GM18907 (cell line): ENCODE measurements at regions not wholly inside any gene's neighbourhood (a gene's known extent, or its start where the extent isn't known, plus 50 kb on each side); places are given as distances from the start of the nearest gene placed in this dataset.

ENCODE experiments used
- ATAC-seq: cut with Tn5 transposase; IDR thresholded peaks from one replicate; pipeline ENCODE4 v1.9.1; 2021; ENCODE audit warnings: mild to moderate bottlenecking, moderate library complexity; ENCODE audit not compliant: unreplicated experiment

DNA sequence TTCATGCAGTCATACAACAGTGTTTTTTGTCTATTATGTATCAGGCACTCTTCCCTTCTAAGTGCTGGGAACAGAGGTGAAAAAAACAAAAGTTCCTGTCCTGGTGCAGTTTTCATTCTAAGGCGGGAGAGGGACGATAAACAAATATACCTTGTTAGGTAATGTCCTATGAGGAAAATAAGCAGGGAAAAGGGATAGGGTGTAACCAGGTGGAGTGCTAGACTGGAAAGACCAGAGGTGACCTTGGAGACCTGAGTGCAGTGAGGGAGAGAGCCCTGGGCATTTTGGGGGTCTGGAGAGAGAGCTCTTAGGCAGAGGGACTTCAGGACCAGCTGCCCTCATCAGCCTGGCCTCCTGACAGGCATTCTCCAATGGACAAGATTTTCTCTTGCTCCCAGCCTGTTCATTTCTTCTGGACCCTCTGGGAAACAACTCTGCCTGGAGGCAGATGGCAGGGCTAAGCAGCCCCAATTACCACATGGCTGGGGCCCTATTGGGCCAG is 97.2 kb upstream of the TJP1 start:
- no peak for ATAC-seq

DNA sequence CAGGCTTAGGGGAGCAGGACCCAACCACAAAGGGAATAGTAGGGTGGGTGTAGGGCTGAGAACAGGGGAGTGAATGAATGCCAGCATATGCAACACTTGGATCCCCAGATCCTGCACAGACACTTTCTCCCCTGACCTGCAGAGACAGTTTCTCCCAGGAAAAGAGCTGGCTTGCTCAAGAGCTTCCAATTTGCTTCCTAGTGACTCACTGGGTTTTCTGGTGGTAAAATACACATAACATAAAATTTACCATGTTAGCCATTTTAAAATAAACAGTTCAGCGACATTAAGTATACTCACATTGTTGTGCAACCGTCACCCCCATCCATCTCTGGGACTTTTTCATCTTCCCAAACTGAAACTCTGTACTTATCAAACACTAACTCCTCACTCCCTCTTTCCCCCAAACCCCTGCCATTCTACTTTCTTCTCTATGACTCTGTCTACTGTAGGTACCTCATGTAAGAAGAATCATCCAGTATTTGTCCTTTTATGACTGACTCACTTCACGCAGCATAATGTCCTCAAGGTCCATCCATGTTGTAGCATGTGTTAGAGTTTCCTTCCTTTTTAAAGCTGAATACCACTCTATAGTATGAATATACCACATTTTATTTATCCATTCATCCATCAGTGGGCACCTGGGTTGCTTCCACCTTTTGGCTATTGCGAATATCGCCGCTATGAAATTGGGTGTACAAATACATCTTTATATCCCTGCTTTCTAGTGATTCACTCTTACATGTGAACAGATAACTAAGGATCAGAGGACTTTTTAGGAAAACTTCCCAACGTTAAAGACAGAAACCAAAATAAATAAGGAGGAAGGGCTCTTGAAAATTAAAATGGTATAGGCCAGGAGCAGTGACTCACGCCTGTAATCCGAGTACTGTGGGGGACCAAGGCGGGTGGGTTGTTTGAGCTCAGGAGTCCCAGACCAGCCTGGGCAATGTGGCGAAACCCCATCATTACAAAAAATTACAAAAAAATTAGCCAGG is 95.6 kb upstream of the TJP1 start:
- no peak for ATAC-seq

DNA sequence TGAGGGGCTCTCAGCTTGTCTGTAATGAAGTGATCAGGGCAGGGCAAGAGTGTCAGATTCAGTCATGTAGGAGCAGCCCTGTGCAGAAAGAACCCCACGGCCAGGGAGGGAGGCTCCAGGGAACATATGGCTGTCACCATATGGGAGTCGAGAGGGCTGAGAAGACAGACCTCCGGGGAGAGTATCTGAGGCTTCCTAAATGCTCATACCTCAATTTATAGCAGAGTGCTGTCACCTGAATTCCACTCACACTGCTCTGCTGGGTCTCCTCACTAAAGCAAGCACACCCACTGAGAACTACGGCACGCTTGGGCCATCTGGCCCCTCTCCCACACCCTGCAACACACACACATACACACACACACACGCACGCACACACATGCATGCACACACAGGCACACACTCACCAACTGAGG is 92.3 kb upstream of the TJP1 start:
- no peak for ATAC-seq

DNA sequence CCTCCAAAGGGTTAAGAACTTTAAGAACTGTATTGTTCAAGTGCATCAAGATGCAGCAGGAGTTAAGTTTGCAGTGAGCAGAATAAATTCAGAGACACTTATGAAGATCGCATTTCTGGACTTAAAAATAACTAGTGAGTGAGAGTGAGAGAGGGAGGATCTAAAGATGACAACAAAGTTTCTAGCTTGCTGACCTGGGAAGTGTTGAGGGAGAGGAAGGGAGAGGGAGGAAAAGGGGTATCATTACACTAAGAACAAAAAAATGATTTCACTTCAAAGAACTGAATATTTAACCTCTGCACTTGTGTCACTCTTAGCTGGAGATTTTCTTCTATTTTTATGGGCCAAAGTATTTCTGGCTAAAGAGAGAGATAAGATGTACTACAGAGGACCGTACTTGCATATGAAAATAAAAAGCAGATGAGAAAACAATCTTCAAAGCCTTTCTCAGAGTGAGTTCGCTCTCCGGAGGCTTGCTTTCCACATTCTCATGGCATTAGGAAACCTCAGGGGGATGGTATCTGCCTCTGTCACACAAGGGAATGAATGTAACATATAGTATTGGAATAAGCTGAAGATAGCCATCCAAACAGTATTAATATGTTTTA is 91.4 kb upstream of the TJP1 start:
- no peak for ATAC-seq

DNA sequence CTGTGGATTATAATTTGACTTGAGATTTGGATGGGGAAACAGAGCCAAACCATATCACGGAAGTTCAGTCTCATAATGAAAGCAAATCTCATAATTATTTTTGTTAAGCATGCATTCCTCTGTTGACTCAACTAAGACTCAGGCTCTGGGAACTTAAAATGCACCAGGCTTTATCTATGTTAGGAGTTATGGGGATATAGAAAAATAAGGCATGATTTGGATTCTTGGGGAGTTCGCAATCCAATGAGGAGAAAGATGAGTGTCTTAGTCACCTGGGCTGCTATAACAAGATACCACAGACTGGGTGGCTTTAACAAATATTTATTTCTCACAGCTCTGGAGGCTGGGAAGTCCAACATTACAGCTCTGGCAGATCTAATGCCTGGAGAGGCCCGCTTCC is 89.4 kb upstream of the TJP1 start:
- ATAC-seq = no peak

DNA sequence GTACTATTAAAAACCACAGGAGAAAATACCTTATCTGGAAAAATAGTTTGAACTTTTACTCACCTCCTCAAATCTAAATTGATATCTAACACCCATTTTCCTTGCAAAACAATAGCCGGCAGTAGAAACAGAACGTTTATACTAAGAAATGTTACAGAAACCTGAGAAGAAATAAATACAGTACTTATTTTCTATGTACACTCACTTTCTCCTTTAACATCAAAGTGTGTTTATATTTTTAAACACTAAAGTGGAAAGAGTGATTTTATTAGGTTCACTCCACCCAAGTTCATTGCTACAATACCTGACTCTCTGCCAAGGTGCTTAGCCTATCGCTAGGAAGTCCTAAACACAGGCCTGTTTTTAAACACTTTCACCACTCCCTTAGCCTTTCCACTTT is 87.8 kb upstream of the TJP1 start:
- no peak for ATAC-seq

DNA sequence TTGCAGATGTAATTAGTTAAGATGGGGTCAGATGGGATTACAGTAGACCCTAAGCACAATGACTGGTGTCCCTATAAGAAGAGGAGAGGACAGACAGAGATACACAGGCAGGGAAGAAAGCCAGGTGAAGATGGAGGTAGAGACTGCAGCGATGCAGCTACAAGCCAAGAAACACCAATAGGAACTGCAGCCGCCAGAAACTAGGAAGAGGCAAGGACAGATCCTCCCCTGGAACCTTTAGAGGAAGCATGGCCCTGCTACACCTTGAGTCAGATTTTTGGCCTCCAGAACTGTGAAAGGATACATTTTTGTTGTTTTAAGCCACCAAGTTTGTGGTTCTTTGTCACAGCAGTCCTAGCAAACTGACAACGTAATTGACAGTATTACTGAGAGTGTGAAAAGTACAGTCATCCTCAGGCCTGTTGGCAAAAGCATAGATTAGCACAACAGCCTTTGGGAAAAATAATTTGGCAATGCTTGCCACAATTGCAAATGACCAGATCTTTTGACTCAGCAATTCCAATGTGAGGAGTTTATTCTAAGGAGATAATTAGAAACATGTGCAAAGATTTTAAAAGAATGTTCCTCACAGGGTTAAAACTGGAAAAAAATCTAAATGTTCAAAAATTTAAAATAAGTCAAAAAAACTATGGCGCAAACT is 82.6 kb upstream of the TJP1 start:
- ATAC-seq = no peak

DNA sequence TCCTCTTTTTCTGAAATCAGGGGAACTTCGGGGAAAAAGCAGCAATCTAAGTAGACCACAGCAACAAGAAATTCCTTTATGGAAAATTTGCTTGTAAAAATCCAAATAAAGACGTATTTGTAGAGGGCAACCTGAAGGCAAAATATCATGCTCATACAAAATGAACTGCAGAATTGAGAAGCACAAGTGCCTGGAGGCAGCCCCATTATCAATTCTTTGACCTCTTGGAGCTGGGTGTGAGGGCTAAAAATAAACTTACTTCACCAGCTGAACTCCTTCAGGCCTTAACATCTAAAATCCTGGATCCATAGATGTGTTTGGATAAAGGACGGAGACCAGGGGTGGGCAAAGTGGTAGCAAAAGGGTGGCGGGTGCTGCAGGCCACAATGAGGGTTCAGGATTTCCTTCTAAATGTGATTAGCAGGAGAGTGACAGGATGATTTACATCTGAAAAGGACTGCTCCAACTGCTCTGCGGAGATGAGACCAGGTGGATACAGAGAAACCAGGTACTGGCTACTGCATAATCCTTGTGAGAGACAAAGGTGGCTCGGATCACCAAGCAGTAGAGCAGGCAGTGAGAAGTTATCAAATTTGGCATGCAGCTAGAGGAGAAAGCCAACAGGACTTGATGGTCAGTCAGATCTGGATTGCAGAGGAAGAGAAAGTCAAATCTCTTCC is 81.7 kb upstream of the TJP1 start:
- no peak for ATAC-seq

DNA sequence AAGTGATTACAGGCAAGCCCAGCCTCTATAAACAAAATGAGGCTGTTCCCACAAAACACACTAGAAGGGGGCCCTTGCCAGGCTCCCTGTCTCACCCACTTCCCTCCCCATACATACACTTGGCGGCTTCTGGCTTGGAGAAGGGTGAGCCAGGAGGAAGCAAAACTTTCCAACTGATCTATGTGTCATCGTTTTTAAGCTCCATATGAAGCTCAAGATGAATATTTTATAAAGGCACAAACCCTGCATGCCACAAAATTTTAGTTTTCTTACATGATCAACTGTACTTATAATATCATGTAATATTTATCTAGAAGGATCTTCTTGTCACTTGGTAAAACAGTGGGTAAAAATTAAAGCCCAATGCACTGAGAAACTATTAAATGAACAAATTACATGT is 80.8 kb upstream of the TJP1 start:
- no peak for ATAC-seq

DNA sequence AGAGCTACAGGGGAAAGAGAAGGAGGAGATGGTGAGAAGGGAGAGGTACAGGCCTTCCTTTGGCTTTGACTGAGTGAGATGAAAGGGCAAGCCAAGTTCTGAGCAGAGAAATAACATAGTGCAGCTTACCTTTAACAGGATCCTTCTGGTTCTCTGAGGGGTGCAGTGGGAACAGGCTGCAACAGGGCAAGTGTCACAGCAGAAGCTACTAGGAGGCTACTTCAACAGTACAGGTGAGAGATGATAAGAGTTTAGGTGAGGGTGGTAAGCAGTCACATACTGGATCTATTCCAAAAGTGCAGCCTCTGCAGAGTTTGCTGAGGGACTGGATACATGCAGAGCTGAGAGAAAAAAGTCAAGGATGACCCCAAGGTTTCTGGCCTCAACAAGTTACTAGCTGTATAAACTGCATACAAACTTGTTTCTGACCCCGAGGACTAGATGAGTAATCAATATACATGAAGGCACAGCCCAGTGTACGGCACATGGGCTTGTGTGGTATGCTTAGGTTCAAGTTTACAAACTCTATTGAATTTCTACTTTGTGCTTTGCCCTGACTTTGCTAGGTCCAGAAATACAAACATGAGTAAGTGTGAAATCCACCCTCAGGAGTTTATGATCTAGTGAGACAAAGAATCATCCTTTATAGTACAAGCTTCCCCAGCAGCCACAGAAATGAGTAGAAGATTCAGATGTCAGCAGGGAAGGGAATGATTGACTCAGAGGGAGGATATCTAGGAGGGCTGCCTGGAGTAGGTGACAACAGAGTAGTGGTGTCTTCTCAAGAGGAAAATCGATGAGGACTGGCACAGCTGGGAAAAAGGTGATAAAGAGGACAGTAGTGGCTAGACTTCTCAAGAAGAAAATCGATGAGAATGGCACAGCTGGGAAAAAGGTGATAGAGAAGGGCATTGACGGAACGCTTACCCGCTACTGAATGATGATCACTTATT is 78.2 kb upstream of the TJP1 start:
- no peak for ATAC-seq

DNA sequence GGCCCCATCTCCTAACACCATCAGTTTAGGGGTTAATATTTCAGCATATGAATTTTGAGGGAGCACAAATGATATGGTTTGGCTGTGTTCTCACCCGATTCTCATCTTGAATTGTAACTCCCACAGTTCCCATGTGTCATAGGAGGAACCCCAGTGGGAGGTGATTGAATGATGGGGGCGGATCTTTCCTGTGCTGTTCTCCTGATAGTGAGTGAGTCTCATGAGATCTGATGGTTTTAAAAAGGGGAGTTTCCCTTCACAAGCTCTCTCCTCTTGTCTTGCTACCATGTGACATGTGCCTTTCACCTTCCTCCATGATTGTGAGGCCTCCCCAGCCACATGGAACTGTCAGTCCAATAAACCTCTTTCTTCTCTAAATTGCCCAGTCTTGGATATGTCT is 73.8 kb upstream of the TJP1 start:
- ATAC-seq = no peak

DNA sequence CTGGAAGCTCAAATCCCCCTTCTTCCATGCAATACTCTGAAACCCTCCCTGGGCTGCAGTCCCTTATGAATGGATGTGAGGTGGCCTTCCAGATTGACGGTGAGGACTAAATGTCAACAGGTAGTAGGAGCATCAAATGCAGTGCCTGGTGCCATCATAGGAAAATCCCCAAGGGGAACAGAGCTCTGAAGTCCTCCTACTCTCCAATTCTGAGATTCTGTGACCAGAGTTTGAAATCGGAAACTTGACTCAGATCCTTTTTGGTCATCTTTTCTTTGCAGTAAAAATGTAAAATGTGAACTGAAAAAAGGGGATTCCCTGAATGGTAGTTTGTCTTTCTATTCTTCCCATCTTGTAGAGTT is 68.8 kb upstream of the TJP1 start:
- no peak for ATAC-seq

DNA sequence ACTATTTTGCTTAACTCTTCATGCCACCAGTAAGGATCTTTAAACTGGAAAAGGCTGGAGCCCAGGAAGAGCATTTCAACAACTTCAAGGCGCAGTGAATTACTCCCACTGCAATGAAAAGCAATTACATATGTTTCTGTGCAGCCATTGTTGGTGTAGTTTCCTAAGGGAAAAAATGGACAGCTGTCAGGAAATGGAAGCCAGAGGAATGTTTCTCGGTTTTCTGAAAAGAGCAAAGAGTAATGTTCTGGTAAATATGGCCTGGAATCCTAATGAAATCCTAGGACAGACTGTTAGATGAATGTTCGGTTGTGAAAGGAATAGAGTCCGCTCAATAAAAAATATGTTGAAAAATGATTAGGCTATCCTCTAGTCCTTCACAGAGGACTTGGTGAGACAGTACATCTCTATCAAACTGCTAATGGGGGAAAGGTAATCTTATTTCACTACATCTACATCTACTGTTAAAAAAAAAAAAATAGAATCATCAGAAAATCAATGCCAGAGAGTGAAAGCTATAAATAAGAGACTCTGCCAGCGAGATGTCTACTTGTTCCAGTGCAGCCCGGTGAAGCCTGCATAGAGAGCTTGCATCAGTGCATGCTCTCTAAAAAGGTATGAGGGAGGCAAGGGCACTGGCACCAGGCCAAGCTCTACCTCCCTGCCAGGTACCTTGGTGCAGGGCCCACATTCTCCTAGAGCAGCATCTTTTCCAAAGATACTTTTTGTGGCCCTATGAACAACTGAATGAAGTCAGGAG is 68.2 kb upstream of the TJP1 start:
- ATAC-seq = no peak

DNA sequence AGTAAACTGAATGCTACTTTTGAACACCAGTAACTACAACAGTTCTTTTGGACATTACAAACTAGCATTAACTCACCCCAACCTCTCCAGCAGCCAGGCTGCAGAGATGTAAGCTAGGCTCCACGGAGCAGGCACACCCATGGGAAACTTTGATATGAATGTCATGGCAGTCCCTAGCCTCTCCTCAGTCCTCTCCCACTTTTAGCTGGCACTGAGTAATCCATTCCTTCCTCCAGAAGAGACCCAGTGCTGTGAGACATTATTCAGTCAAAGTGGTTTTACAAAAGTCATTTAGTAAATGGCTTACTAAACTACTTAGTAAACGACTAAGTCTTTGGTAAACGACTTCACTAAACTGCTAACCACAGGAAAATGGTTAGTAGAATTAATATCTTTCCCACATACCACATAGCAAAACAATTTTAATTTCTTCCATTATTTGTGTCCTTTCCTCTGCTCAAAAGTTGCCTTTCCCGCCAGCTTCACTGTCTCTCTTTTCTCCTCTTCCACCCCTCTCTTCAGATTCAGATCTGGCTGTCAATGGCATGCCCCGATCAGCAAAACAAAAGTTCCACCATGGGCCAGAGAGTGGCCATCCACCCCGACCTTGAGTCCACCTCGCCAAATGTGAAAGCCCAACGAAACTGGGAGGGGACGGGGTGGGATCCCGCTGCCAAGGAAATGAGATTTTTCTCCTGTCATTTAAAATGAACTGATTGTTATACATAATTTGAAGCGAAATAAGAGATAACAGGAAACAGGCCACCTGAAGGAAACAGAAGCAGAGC is 67.5 kb upstream of the TJP1 start:
- no peak for ATAC-seq

DNA sequence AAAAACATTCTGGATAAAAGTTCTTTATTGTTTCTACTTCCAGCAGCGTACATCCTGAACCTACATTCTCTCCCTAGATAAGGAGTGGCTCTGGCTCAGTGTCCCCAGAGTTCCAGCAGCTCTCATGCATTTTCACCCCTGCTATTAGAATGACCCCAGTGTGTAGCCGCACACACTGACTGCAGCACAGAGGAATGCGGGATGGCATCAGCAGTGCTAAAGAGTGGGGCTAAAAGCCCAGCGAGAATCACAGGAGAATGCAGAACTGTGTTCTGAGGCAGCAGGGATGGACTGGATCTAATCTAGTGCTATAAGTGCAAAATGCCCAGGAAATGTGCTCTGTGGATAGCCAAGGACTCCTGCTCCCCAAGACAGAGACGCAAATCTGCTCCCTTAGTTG is 66.4 kb upstream of the TJP1 start:
- ATAC-seq = no peak

DNA sequence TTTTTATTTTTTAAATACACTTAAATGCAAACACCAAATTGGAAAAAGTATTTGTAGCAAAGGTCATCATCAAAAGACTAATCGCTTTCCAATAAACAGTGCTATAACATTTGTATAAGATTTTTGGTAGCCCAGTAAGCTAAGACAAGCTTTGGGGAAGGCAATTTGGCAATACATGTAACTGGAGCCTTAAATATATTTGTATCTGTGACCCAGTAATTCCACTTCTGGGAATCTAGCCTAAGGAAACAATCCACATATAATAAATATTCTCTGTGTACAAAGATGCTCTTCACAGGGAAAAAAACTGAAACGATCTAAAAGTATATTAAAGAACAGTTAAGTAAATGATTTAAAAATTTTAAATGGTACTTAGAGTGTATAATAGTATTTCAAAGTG is 65.5 kb upstream of the TJP1 start:
- no peak for ATAC-seq

DNA sequence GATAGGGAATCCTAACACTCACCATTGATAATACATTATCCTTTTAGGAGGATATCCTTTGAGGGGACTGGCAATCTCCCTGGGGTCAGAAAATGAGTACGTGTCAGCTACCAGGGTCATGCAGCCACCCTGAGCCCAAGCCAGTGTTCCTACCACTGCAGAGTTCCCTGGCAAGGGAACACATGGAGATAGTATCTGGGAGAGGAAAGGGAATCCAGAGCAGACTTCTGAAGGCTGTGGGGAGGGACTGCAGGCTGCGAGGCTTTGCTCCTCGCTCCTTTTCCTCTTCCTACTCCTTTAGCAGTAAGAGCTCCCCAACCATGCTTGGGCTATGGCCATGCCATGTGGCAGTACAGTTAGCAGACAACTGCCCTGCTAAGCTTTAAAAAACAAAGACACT is 62.9 kb upstream of the TJP1 start:
- no peak for ATAC-seq

DNA sequence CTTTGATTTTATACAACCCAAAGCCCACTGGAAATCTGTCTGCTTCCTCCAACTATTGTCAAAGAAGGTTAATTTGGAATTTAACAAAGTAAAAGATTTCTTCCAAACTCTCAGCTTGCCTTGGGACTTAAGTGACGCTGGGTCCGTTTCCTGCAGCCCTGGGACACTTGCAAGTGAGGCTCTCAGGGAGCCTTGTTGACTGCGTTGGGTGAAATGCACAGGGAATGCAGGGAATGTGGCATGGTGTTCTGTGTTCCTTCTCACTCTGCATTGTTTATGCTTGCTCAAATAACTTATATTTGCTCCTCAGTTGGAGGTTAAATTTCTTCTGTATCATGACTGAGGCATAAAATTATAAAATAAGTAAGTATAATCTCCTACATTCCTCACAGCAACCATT is 60.9 kb upstream of the TJP1 start:
- no peak for ATAC-seq

DNA sequence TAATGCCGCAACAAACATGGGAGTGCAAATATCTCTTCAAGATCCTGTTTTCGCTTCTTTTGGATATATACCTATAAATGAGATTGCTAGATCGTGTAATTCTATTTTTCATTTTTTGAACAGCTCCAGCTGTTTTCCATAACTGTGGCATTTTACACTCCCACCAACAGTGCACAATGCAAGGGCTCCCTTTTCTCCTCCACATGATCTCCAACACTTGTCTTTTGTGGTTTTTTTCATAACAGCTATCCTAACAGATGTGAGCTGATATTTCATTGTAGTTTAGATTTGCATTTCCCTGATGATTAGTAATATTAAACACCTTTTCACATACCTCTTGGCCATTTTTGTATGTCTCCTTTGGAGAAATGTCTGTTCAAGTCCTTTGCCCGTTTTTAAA is 58.6 kb upstream of the TJP1 start:
- ATAC-seq = no peak
